Epithelial cell of proximal tubule (primary cell): ENCODE measurements at regions not wholly inside any gene's neighbourhood (a gene's known extent, or its start where the extent isn't known, plus 50 kb on each side); places are given as distances from the start of the nearest gene placed in this dataset.

ENCODE experiments used
- DNase-seq: peaks from one replicate; pipeline ENCODE4 v3.0.0-alpha.2; 2011; ENCODE audit warnings: low read depth
- H3K4me3 ChIP-seq: 2 replicates; pipeline ENCODE4 v1.5.1; 2011; ENCODE audit warnings: low read depth, mild to moderate bottlenecking, low read length
- TF ChIP-seq, protein P1 (sequence below): conservative IDR thresholded peaks from 2 replicates; pipeline ENCODE4 v1.5.1; 2012; ENCODE audit warnings: low read depth, mild to moderate bottlenecking, low read length

GRCh38 chr19:30204721-30205120, 167.5 kb upstream of the ZNF536 start:
- DNase-seq: no peak
- H3K4me3 ChIP-seq: no peak overlapping the region
- TF ChIP-seq, protein P1, sequence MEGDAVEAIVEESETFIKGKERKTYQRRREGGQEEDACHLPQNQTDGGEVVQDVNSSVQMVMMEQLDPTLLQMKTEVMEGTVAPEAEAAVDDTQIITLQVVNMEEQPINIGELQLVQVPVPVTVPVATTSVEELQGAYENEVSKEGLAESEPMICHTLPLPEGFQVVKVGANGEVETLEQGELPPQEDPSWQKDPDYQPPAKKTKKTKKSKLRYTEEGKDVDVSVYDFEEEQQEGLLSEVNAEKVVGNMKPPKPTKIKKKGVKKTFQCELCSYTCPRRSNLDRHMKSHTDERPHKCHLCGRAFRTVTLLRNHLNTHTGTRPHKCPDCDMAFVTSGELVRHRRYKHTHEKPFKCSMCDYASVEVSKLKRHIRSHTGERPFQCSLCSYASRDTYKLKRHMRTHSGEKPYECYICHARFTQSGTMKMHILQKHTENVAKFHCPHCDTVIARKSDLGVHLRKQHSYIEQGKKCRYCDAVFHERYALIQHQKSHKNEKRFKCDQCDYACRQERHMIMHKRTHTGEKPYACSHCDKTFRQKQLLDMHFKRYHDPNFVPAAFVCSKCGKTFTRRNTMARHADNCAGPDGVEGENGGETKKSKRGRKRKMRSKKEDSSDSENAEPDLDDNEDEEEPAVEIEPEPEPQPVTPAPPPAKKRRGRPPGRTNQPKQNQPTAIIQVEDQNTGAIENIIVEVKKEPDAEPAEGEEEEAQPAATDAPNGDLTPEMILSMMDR: no peak

DNA sequence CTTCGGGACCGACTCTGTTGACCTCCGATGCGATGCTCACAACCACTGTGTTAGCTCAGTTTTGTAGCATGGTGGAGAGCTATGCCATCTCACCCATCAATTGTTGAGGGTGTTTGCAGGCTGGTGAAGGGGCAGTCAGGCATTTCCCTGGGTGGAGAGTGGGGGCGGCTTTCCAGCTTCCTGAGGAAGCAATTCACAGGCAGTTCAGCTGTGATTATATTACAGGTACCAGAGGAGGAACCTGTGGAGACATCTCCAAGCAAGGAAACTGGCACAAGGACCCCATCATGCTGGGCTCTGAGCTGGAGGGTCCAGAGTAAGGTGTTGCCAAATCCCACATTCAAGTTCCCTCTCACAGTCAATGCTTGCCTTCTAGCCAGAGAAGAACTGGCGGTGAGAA, 166.0 kb upstream of the ZNF536 start:
- TF ChIP-seq, protein P1: no peak
- DNase-seq: no peak
- no peak overlapping the region for H3K4me3 ChIP-seq

- no peak for DNase-seq
- TF ChIP-seq, protein P1: no peak
- H3K4me3 ChIP-seq: no peak overlapping the region
Measured at GRCh38 chr19:30207357-30207756, 164.8 kb upstream of the ZNF536 start.

DNA sequence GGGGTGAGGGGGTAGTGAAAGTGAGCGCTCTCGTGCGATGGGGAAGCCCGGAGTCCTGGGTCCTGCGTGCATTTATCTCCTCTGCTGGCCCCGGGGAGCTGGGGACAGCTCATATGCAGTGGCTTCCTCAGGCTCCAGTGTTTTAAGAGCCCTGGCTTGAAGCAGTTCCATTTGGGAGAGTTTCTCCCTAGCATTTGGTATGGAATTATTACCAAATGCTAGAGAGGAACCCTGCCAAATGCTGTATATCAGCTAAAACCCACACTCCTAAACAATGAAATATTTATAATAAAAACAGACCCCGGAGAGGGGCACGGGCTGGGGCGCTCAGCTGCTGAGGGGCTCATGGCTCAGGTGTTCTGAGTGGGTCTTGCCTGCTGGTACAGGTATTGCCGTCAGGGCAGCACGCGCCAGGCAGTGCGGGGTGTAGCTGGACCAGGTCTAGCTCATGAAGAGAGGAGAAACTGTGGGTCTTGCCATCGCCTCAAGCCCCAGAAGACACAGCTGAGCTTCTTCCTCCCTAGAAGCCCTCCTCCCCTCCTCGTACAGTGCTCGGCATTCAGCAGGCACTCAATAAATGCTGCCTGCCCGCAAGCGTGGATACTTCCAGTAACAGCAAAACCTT, 163.6 kb upstream of the ZNF536 start:
- no peak overlapping the region for H3K4me3 ChIP-seq
- TF ChIP-seq, protein P1: no peak
- no peak for DNase-seq

DNA sequence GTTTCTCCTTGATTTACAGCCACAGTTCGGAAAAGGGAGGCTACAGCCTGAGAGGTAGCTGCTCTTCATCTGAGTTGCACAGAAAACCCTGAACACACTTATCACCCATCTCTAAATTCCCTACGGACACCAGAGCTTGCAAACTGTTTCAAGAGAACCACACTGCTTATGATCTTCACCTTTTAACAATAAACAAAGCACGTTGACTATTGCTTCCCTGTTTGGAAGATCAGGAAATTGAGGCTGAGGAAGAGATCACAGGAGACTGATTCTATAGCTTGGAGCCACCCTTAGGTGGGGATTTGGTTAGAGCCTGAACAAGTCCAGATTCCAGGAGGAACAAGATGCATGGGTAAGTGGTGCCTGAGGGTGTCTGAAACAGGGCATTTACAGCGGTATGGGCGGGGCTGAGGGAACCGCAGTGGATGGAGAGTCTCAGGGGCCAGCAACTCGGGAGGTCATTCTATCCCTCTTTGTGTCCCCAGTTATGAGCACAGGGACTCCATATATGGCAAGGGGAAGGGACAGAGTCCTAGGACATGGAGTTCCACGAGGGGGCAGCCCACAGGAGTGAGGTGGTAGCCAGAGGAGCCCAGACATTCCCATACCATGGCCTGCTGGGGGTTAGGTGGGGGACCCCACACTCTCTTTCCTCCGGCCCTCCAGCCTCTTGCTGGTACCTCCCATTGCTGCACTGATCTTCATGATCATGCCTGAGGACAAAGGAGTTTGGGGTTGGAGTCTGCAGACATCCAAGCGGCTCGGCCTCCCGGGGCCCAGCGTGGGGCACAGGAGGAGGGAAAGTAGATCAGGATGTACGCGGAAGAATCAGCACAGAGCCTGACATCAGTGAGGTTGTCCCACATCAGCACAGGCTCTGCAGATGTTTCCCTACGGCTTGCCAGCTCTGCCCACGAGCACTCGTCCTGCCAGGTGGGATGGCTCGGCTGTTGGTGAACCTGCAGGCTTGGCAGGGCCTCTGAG, 162.3 kb upstream of the ZNF536 start:
- TF ChIP-seq, protein P1: no peak

DNA sequence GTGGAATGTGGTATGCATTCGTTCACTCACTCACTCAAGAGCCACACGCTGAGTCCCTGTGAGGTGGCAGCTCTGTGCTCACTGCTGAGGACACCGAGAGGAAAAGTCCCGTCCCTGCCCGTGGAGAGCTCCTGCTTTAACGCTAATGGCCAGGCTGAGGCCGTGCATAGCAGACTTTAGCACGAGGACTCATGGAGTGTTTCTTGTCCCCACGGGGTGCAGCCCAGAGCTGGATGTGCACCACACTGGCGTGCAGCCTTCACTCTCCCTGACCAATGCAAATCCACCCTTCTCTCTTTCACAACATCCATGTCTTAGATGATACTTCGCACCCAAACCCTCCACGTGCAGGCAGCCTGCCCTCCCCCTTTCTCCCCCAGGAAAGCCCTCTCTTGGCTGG, 159.6 kb upstream of the ZNF536 start:
- no peak overlapping the region for H3K4me3 ChIP-seq
- TF ChIP-seq, protein P1: no peak
- no peak for DNase-seq

More for the DNA sequence above, 162.3 kb upstream of the ZNF536 start:
- H3K4me3 ChIP-seq: no peak overlapping the region
- no peak for DNase-seq
